Left forelimb (tissue), 1 donor: ENCODE measurements at regions not wholly inside any gene's neighbourhood (a gene's known extent, or its start where the extent isn't known, plus 50 kb on each side); places are given as distances from the start of the nearest gene placed in this dataset.

ENCODE experiments used
- DNase-seq: peaks from one replicate; pipeline ENCODE4 v3.0.0-alpha.2; 2018; ENCODE audit warnings: low spot score

GRCh38 chr6:23021487-23021886, 452.1 kb downstream of the HDGFL1 start:
- DNase-seq, result no peak

GRCh38 chr6:23027281-23027680, 457.9 kb downstream of the HDGFL1 start:
- DNase-seq, result no peak

DNA sequence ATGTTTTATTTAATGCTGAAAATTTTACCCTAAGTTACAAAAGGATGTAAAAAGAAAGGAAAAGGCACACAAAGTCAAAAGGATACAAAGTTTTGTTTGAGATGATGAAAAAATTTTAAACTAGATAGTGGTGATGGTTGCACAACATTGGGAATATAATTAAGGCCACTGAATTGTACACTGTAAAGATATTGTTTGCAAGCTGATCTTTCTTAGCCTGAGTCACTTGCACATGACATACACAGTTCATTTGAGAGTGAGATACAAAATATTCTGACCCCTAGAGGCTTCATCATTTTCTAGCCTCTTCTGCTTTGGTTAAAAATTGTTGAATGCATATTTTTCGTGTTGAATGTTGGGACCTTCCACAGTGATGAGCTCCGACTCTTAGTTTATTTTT, 462.6 kb downstream of the HDGFL1 start:
- no peak for DNase-seq

GRCh38 chr6:23034926-23035325, 465.6 kb downstream of the HDGFL1 start:
- DNase-seq, result no peak

GRCh38 chr6:23036406-23036983, 467.1 kb downstream of the HDGFL1 start:
- no peak for DNase-seq

- no peak for DNase-seq
Observed at GRCh38 chr6:23040899-23041298, 471.5 kb downstream of the HDGFL1 start.

GRCh38 chr6:23045280-23045679, 475.9 kb downstream of the HDGFL1 start:
- DNase-seq, result no peak

DNA sequence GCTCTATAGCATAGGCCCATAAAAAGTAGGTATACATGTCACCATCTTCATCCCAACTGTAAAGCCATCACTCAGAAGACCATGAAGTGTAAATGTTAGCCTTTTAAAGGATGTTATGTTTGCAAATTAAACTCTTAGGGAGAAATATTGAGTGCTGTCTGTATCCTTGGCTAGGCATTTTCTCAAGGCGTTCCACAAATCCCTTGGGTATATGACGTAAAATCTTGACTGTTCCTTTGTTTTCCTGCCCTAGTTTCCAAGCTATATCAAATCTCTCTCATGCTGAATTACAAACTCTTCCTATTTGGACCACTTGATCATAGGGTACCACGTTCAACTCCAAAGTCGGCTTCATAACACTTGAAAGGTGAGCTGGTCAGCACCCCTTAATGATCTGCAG, 486.2 kb downstream of the HDGFL1 start:
- no peak for DNase-seq

DNA sequence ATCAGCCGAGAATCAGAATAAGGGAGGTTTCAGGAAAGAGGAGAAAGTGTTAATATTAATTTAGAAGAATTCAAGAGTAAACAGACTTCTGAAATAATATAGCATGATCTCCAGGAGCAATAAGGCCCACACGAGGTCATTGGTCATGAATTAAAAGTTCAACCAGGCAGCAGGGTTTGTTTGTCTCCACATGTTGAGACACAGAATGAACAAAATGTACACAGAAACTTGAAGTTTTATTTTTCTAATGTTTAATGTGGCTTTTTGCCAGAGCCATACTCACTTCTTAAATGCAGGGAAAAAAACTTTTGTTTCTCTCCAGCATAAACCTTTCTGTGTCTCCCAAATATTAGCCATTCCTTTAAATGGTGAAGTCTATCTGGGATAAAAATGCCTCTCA, 504.5 kb downstream of the HDGFL1 start:
- DNase-seq, result no peak

DNA sequence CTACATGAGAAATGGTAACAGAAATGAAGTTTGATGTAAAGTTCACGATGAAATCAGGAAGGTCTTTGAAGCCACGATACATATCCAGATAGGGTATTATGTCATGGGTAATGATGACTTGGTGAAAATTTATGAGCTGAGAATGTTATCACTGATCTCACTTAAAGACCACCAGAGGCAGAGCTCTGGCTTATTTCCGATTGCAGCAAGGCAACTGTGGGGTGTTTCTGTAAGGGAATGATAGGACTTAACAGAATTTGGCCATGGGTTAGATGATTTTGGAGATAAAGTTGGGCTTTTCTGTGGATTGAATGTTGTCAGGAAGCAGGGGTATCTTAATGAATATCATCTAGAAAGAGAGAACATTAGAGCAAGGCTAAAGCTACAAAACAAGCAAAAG, 508.4 kb downstream of the HDGFL1 start:
- no peak for DNase-seq

GRCh38 chr6:23081701-23082100, 512.3 kb downstream of the HDGFL1 start:
- DNase-seq, result no peak

- no peak for DNase-seq
Observed at GRCh38 chr6:23086100-23086499, 516.7 kb downstream of the HDGFL1 start.

DNA sequence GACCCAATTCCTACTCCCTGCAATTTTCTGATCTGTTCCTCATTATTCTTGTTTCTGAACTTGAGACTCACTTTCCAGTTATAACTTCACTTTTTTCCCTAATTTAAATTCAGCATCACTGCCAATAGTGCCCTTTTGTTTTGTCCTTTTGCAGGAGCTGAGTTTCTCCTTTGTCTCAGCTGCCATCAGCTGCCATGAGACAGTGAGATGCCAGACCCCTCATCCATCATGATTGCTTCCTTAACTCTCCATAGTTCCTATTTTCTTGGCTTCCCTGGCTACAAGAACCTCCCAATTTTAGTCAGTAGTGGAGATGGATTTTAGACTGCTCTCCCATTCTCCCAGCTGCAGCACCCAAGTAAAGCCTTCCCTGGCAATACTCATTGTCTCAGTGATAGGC, 518.1 kb downstream of the HDGFL1 start:
- no peak for DNase-seq

GRCh38 chr6:23088761-23089160, 519.4 kb downstream of the HDGFL1 start:
- no peak for DNase-seq

- DNase-seq, result no peak
Observed at GRCh38 chr6:23089981-23090380, 520.6 kb downstream of the HDGFL1 start.

- no peak for DNase-seq
Observed at GRCh38 chr6:23091795-23092194, 522.4 kb downstream of the HDGFL1 start.

DNA sequence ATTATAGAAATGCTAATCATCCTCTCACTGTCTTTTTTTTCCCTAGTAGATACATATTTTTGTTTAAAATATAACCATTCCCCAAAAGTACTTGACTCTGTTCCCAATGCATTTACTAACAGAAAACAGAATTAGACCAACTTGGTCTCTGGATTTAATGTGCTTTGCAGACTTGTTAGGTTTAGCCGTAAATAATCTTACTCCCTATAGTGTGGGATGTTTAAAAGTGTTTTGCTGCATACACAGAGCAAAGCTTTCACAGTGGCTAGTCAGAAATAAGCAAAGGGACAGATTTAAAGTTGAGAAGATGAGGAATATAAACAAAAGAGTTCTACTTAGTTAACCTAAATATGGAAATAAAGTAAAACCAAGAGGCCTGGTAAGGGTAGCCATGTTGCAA, 527.5 kb downstream of the HDGFL1 start:
- DNase-seq, result no peak

GRCh38 chr6:23097566-23097965, 528.2 kb downstream of the HDGFL1 start:
- DNase-seq, result no peak

GRCh38 chr6:23106951-23107350, 537.6 kb downstream of the HDGFL1 start:
- no peak for DNase-seq

DNA sequence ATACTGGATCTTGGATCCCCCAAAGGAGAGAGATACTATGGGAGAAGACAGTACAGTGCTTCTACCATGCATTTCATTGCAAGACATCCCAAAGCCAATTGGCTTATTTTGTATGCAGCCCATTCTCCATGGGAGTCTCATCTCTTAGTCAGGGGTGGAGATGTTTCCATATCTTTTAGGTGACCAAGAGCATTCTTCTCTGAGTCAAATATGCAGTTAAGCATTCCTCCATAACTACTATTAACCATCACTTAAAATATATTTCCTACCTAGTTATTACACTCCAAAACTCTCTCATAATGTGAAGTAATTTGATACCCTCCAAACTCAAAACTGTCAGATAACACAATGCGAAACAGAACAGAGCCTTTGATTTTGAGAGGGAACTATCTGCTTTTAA, 542.6 kb downstream of the HDGFL1 start:
- no peak for DNase-seq

GRCh38 chr6:23114812-23115504, 545.6 kb downstream of the HDGFL1 start:
- DNase-seq, result no peak

GRCh38 chr6:23137611-23138010, 568.2 kb downstream of the HDGFL1 start:
- DNase-seq, result no peak

DNA sequence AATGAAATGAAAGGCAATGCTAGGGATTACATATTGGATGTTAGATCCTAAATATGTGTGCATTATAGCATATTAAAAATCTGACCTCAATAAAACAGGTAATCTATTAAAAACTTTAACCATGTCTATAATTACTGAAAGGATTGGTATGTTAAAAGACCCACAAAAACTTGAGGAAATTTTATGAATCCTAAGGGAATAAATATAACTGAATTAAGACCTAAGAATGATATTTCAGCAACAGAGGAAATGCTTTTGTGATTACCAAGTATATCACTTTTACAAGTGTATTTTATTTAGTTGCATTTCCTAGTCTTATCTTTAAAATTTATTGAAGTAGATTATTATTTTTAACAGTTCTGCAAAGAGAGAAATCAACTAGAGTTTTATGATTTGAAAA, 571.5 kb downstream of the HDGFL1 start:
- DNase-seq, result no peak

GRCh38 chr6:23145781-23146180, 576.4 kb downstream of the HDGFL1 start:
- DNase-seq, result no peak
